ENCODE measurements at regions not wholly inside any gene's neighbourhood (a gene's known extent, or its start where the extent isn't known, plus 50 kb on each side); places are given as distances from the start of the nearest gene placed in this dataset.

GRCh38 chr13:31918707-31919106 lies 112.9 kb upstream of the FRY start:
- Histone ChIP-seq H4K20me1 (ENCODE audit: insufficient read depth) (no peaks in the 10 kb centered on the region), H3K36me3 (ENCODE audit: insufficient read depth) (no peaks in the 10 kb centered on the region), H3K79me2 (ENCODE audit: insufficient read depth, low read depth) (no peaks in the 10 kb centered on the region), H3K4me3 (IDR thresholded peaks at IDR 0.05; ENCODE audit: insufficient read depth, low read depth, low read length) (no peak overlapping the region), H3K27me3 (ENCODE audit: insufficient read depth, low read depth) (no peaks in the 10 kb centered on the region), H3K27ac (no peak overlapping the region), H3K4me2 (no peak overlapping the region), H3K9ac (no peak overlapping the region), H3K4me1 (ENCODE audit: low read depth, poor library complexity, severe bottlenecking) (peaks cover 3% of the 10 kb centered on the region), H2AFZ (ENCODE audit: low read depth) (no peak overlapping the region)
- no peak for TF ChIP-seq CTCF (conservative IDR thresholded peaks at IDR 0.05; ENCODE audit: low read depth, low read length)

- Histone ChIP-seq H3K27me3 (ENCODE audit: insufficient read depth, low read depth) (no peaks in the 10 kb centered on the region), H3K27ac (no peak overlapping the region), H3K79me2 (ENCODE audit: insufficient read depth, low read depth) (no peaks in the 10 kb centered on the region), H3K4me2 (no peak overlapping the region), H3K4me3 (IDR thresholded peaks at IDR 0.05; ENCODE audit: insufficient read depth, low read depth, low read length) (no peak overlapping the region), H3K9ac (no peak overlapping the region), H3K36me3 (ENCODE audit: insufficient read depth) (no peaks in the 10 kb centered on the region), H3K4me1 (ENCODE audit: low read depth, poor library complexity, severe bottlenecking) (peaks cover 3% of the 10 kb centered on the region), H2AFZ (ENCODE audit: low read depth) (no peak overlapping the region), H4K20me1 (ENCODE audit: insufficient read depth) (no peaks in the 10 kb centered on the region)
- TF ChIP-seq CTCF (conservative IDR thresholded peaks at IDR 0.05; ENCODE audit: low read depth, low read length) = no peak
Measured at GRCh38 chr13:31919241-31919640, 112.3 kb upstream of the FRY start.

- Histone ChIP-seq H3K9ac (no peak overlapping the region), H2AFZ (ENCODE audit: low read depth) (no peak overlapping the region), H3K4me1 (ENCODE audit: low read depth, poor library complexity, severe bottlenecking) (peaks cover 3% of the 10 kb centered on the region), H3K27ac (no peak overlapping the region), H3K4me2 (no peak overlapping the region), H3K4me3 (IDR thresholded peaks at IDR 0.05; ENCODE audit: insufficient read depth, low read depth, low read length) (no peak overlapping the region), H3K27me3 (ENCODE audit: insufficient read depth, low read depth) (no peaks in the 10 kb centered on the region), H3K36me3 (ENCODE audit: insufficient read depth) (no peaks in the 10 kb centered on the region), H3K79me2 (ENCODE audit: insufficient read depth, low read depth) (no peaks in the 10 kb centered on the region), H4K20me1 (ENCODE audit: insufficient read depth) (no peaks in the 10 kb centered on the region)
- TF ChIP-seq CTCF (conservative IDR thresholded peaks at IDR 0.05; ENCODE audit: low read depth, low read length) = no peak
Measured at GRCh38 chr13:31919971-31920726, 111.4 kb upstream of the FRY start.

GRCh38 chr13:31920727-31921100 lies 110.9 kb upstream of the FRY start:
- H3K4me3 ChIP-seq (IDR thresholded peaks at IDR 0.05; ENCODE audit: insufficient read depth, low read depth, low read length) = no peak overlapping the region
- H3K79me2 ChIP-seq (ENCODE audit: insufficient read depth, low read depth) = no peaks in the 10 kb centered on the region
- H3K36me3 ChIP-seq (ENCODE audit: insufficient read depth) = no peaks in the 10 kb centered on the region
- no peak overlapping the region for H3K9ac ChIP-seq
- no peaks in the 10 kb centered on the region for H3K27me3 ChIP-seq (ENCODE audit: insufficient read depth, low read depth)
- H4K20me1 ChIP-seq (ENCODE audit: insufficient read depth) = no peaks in the 10 kb centered on the region
- TF ChIP-seq CTCF (conservative IDR thresholded peaks at IDR 0.05; ENCODE audit: low read depth, low read length) = no peak
- peaks cover 3% of the 10 kb centered on the region for H3K4me1 ChIP-seq (ENCODE audit: low read depth, poor library complexity, severe bottlenecking)
- H3K4me2 ChIP-seq = no peak overlapping the region
- H3K27ac ChIP-seq = no peak overlapping the region
- no peak overlapping the region for H2AFZ ChIP-seq (ENCODE audit: low read depth)
